ENCODE measurements at regions not wholly inside any gene's neighbourhood (a gene's known extent, or its start where the extent isn't known, plus 50 kb on each side); places are given as distances from the start of the nearest gene placed in this dataset.

DNA sequence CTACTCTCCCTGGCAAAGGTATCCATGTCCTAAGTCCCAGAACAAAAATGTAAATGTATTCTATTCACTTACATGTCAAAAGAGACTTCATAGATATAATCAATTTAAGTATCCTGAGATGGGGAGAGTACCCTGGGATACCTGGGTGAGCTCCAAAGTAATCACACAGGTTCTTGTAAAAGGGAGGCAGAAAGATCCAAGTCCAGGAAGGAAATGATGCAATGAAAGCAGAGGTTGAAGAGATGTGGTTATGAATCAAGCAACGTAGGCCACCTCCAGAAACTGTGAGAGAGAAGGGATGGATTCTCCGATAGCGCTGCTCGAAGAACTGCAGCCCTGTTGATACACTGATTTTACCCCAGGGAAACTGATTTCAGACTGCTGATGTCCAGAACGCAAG, 93.9 kb upstream of the VGLL3 start:
- TF ChIP-seq, protein P1, sequence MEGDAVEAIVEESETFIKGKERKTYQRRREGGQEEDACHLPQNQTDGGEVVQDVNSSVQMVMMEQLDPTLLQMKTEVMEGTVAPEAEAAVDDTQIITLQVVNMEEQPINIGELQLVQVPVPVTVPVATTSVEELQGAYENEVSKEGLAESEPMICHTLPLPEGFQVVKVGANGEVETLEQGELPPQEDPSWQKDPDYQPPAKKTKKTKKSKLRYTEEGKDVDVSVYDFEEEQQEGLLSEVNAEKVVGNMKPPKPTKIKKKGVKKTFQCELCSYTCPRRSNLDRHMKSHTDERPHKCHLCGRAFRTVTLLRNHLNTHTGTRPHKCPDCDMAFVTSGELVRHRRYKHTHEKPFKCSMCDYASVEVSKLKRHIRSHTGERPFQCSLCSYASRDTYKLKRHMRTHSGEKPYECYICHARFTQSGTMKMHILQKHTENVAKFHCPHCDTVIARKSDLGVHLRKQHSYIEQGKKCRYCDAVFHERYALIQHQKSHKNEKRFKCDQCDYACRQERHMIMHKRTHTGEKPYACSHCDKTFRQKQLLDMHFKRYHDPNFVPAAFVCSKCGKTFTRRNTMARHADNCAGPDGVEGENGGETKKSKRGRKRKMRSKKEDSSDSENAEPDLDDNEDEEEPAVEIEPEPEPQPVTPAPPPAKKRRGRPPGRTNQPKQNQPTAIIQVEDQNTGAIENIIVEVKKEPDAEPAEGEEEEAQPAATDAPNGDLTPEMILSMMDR (IDR thresholded peaks at IDR 0.05), result no peak
- DNase-seq (no peak), ATAC-seq (no peak)
- intact Hi-C loops (cut with DNase I), result loop anchor here (2.0 to 10.0 kb wide), 4 partner anchors 93 to 313 kb away; partner anchors contain the start of gene VGLL3 (in 1 of the 2)
- Histone ChIP-seq H3K36me3 (ENCODE audit: insufficient read depth in 1 of 2, low read depth in 1 of 2) (no peaks in the 10 kb centered on the region), H3K27ac (no peak overlapping the region), H3K27me3 (ENCODE audit: insufficient read depth in 3 of 3, low read length in 2 of 3) (no peaks in the 10 kb centered on the region), H3K4me1 (no peaks in the 10 kb centered on the region), H3K9me3 (no peaks in the 10 kb centered on the region), H3K4me3 (no peak overlapping the region)
- WGBS, 3 donors, result 70 to 90% (median 71%) methylated on average over 5 of the region's 5 CpGs

DNA sequence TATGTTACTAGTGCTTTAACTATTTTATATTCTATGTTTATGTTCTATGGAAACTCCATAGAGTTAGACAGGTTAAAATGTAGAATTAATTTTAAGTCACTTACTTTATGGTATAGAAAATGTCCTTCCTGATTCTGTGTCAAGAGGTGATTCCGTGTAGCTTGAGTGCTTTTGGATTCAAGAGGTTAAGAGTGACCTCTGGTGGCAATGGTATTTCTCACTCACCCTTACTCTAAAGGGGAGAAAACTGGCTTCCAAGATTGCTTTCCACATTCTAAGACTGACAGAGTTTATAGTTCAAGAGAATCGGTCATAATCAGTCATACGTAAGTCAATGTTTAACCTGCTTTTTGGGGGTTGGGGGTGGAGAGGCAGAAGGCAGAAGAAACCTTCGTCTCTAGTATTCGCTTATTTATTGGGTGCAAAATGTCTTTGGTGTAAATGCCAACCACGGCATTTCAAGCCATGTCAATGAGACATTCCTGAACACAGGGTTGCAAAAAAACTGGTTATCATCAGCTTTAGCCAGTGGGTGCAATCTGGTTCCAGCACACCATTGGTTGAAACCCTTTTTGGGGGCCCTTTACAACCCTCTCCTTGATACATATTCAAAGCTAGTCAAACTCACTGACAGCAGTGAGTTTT, 92.0 kb upstream of the VGLL3 start:
- no peaks in the 10 kb centered on the region for H3K27me3 ChIP-seq (ENCODE audit: insufficient read depth in 3 of 3, low read length in 2 of 3)
- H3K36me3 ChIP-seq (ENCODE audit: insufficient read depth in 1 of 2, low read depth in 1 of 2), result no peaks in the 10 kb centered on the region
- intact Hi-C loops (cut with DNase I), result loop anchor here (5.0 to 10.0 kb wide), 2 partner anchors 108 to 311 kb away; no protein-coding TSS in a partner anchor
- H3K27ac ChIP-seq, result no peak overlapping the region
- ATAC-seq (peak in 3 of 4 donors; percentile 40 to 76 (median 57)), DNase-seq (no peak)
- no peak overlapping the region for H3K4me3 ChIP-seq
- no peaks in the 10 kb centered on the region for H3K4me1 ChIP-seq
- WGBS, 3 donors, result 29 to 48% (median 31%) methylated on average over 6 of the region's 6 CpGs
- TF ChIP-seq, protein P1 (IDR thresholded peaks at IDR 0.05), result peak; percentile 51
- H3K9me3 ChIP-seq, result no peaks in the 10 kb centered on the region

DNA sequence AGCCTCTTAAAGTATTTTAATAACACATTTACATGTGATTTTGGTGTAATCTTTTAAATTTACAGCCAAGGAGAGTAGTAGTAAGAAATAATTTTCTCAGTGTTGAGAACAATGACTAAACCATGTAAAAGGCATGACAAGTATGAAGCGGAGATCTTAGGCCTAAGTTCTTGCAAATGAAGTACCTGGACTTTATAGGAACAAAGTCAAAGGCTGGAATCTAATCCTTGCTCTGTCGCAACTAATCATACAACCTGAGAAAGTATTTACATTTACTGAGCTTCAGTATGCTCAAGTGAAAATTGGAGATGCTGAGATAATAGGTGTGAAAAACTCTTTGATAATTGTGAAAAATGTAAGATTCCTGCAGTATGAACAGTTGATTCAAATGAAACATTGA, 86.4 kb upstream of the VGLL3 start:
- H3K36me3 ChIP-seq (ENCODE audit: insufficient read depth in 1 of 2, low read depth in 1 of 2), result no peaks in the 10 kb centered on the region
- no peak overlapping the region for H3K4me3 ChIP-seq
- H3K4me1 ChIP-seq, result no peaks in the 10 kb centered on the region
- no peaks in the 10 kb centered on the region for H3K27me3 ChIP-seq (ENCODE audit: insufficient read depth in 3 of 3, low read length in 2 of 3)
- WGBS, 3 donors, result 91 to 98% (median 93%) methylated on average over 2 of the region's 2 CpGs
- H3K9me3 ChIP-seq, result no peaks in the 10 kb centered on the region
- TF ChIP-seq, protein P1 (IDR thresholded peaks at IDR 0.05), result no peak
- no peak overlapping the region for H3K27ac ChIP-seq
- intact Hi-C loops (cut with DNase I), result no loop called here
- ATAC-seq (no peak), DNase-seq (no peak)

DNA sequence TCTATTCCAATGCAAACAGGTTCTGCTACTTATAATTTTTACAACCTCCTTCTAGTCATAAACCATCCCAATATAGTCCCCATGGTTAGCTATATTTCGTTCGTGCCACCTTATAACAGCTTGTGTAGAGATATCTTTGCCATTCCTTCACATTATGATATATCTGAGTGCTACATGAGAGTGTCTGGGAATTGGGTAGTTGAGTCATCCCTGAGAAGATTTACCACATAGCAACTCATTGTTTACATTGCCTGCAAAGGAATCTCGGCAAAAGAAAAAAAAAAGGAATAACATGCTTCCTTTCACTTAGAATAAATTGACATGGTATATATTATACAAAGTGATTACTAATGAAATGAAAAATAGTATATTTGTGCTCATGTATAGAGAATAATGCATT, 86.0 kb upstream of the VGLL3 start:
- Histone ChIP-seq H3K4me1 (no peaks in the 10 kb centered on the region), H3K4me3 (no peak overlapping the region), H3K27me3 (ENCODE audit: insufficient read depth in 3 of 3, low read length in 2 of 3) (no peaks in the 10 kb centered on the region), H3K36me3 (ENCODE audit: insufficient read depth in 1 of 2, low read depth in 1 of 2) (no peaks in the 10 kb centered on the region), H3K9me3 (no peaks in the 10 kb centered on the region), H3K27ac (no peak overlapping the region)
- WGBS, 3 donors, result 82 to 87% (median 86%) methylated on average over 3 of the region's 3 CpGs
- ATAC-seq (no peak), DNase-seq (no peak)
- TF ChIP-seq, protein P1 (IDR thresholded peaks at IDR 0.05), result no peak
- intact Hi-C loops (cut with DNase I), result no loop called here

All from psoas muscle (tissue), 7 donors.